B cell (primary cell): ENCODE measurements at regions not wholly inside any gene's neighbourhood (a gene's known extent, or its start where the extent isn't known, plus 50 kb on each side); places are given as distances from the start of the nearest gene placed in this dataset.

Source experiments
- EZH2 ChIP-seq: IDR thresholded peaks from 2 replicates; pipeline ENCODE4 v1.6.1; 2012; ENCODE audit warnings: borderline replicate concordance, low read depth, mild to moderate bottlenecking, moderate library complexity, low read length; ENCODE audit not compliant: insufficient read depth, poor library complexity, severe bottlenecking
- TF ChIP-seq, protein P1 (sequence below): fragments of 200-600 bp; IDR thresholded peaks from one replicate; pipeline ENCODE4 v1.8.0; 2022; ENCODE audit warnings: antibody characterized with exemption, mild to moderate bottlenecking

- TF ChIP-seq, protein P1, sequence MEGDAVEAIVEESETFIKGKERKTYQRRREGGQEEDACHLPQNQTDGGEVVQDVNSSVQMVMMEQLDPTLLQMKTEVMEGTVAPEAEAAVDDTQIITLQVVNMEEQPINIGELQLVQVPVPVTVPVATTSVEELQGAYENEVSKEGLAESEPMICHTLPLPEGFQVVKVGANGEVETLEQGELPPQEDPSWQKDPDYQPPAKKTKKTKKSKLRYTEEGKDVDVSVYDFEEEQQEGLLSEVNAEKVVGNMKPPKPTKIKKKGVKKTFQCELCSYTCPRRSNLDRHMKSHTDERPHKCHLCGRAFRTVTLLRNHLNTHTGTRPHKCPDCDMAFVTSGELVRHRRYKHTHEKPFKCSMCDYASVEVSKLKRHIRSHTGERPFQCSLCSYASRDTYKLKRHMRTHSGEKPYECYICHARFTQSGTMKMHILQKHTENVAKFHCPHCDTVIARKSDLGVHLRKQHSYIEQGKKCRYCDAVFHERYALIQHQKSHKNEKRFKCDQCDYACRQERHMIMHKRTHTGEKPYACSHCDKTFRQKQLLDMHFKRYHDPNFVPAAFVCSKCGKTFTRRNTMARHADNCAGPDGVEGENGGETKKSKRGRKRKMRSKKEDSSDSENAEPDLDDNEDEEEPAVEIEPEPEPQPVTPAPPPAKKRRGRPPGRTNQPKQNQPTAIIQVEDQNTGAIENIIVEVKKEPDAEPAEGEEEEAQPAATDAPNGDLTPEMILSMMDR: no peak
- no peak for TF ChIP-seq EZH2
Measured at GRCh38 chr6:155915651-155916050, 460.0 kb upstream of the NOX3 start.
